Esophagus muscularis mucosa (tissue), 4 donors: ENCODE measurements at regions not wholly inside any gene's neighbourhood (a gene's known extent, or its start where the extent isn't known, plus 50 kb on each side); places are given as distances from the start of the nearest gene placed in this dataset.
"Not testable (repeated sequence)": the region's sequence is repeated elsewhere in the genome, so short reads cannot be mapped to it uniquely, and the experiment has no call there.

Source experiments
- DNase-seq: peaks from one replicate; pipeline ENCODE4 v3.0.0-alpha.2; 2017; ENCODE audit errors: extremely low spot score
- H3K27ac ChIP-seq, 4 donors: fragments of 200-600 bp; sonication (generic); replicated peaks in 1 of 4; 1 replicate in 3 of 4; 2 replicates in 1 of 4; pipeline ENCODE4 v1.5.1; 2016 to 2019; ENCODE audit warnings: mild to moderate bottlenecking in 1 of 4
- H3K27me3 ChIP-seq, 4 donors: fragments of 200-600 bp; sonication (generic); one replicate each; pipeline versions ENCODE4 v1.5.1 to v1.6.0; 2016 to 2019
- H3K36me3 ChIP-seq, 4 donors: fragments of 200-600 bp; sonication (generic); one replicate each; pipeline ENCODE4 v1.5.1; 2016 to 2019
- H3K4me1 ChIP-seq, 4 donors: fragments of 200-600 bp; sonication (generic); one replicate each; pipeline ENCODE4 v1.5.1; 2016 to 2019
- H3K4me3 ChIP-seq, 4 donors: fragments of 200-600 bp; sonication (generic); 1 replicate in 2 of 4; 2 replicates in 2 of 4; pipeline ENCODE4 v1.5.1; 2016 to 2019; ENCODE audit warnings: mild to moderate bottlenecking in 4 of 4, moderate library complexity in 1 of 4
- H3K9me3 ChIP-seq, 4 donors: fragments of 200-600 bp; sonication (generic); 1 replicate in 3 of 4; 2 replicates in 1 of 4; pipeline ENCODE4 v1.5.1; 2016 to 2019
- CTCF ChIP-seq, 3 experiments: fragments of 200-600 bp in 2 of 3; fragments of 450-650 bp in 1 of 3; sonication (generic) in 2 of 3; IDR thresholded peaks; one replicate each; pipeline ENCODE4 v1.5.1; 2017 to 2019; ENCODE audit warnings: antibody characterized with exemption in 3 of 3, mild to moderate bottlenecking in 2 of 3, moderate library complexity in 1 of 3
- EP300 ChIP-seq: sonication (generic); formaldehyde crosslinking; IDR thresholded peaks from one replicate; pipeline ENCODE4 v1.6.1; 2017; ENCODE audit warnings: antibody characterized with exemption
- POLR2A ChIP-seq: fragments of 450-650 bp; IDR thresholded peaks from one replicate; pipeline ENCODE4 v1.6.1; 2017; ENCODE audit warnings: antibody characterized with exemption, moderate library complexity, mild to moderate bottlenecking, low read depth
- POLR2AphosphoS5 ChIP-seq, 2 donors: sonication (generic); formaldehyde crosslinking; IDR thresholded peaks; one replicate each; pipeline ENCODE4 v1.6.1; 2017; ENCODE audit warnings: antibody characterized with exemption in 2 of 2
- WGBS: methylation state at CpG from one replicate; pipeline ENCODE4 v1.1.5; 2018; 5-methylcytosine and 5-hydroxymethylcytosine counted together
- intact Hi-C: fragments of 100-400 bp; cut with DNase I; formaldehyde crosslinking; loops from one replicate; pipeline ENCODE4 v1.15.1; 2023

- 76% methylated on average over 9 of the region's 9 CpGs for WGBS
- peaks cover 0 to 19% (median 12%) of the 10 kb centered on the region in 4 donors for H3K9me3 ChIP-seq
- H3K27ac ChIP-seq, H3K4me1 ChIP-seq, intact Hi-C loops, H3K4me3 ChIP-seq, H3K36me3 ChIP-seq, H3K27me3 ChIP-seq, DNase-seq: not testable (repeated sequence)
These were observed 54.0 kb downstream of the CYP26A1 start for GRCh38 chr10:93127642-93128215.

GRCh38 chr10:93131986-93132385 lies 58.3 kb downstream of the CYP26A1 start:
- Histone ChIP-seq H3K27me3 (no peaks in the 10 kb centered on the region), H3K4me1 (no peaks in the 10 kb centered on the region), H3K4me3 (no peak overlapping the region), H3K9me3 (peaks cover 0 to 8% (median 6%) of the 10 kb centered on the region in 4 donors), H3K27ac (no peak overlapping the region), H3K36me3 (no peaks in the 10 kb centered on the region)
- DNase-seq = no peak
- 56% methylated on average over 6 of the region's 6 CpGs for WGBS
- intact Hi-C loops = no loop called here
- TF ChIP-seq EP300 (no peak), CTCF (IDR thresholded peaks at IDR 0.05) (no peak), POLR2AphosphoS5 (IDR thresholded peaks at IDR 0.05) (no peak), POLR2A (no peak)

- 85% methylated on average over 11 of the region's 11 CpGs for WGBS
- no peak for DNase-seq
- Histone ChIP-seq H3K9me3 (no peaks in the 10 kb centered on the region), H3K27me3 (no peaks in the 10 kb centered on the region), H3K36me3 (no peaks in the 10 kb centered on the region), H3K4me1 (no peaks in the 10 kb centered on the region), H3K4me3 (no peak overlapping the region), H3K27ac (no peak overlapping the region)
- no peak for TF ChIP-seq CTCF (IDR thresholded peaks at IDR 0.05)
- TF ChIP-seq POLR2A = no peak
- no peak for TF ChIP-seq POLR2AphosphoS5 (IDR thresholded peaks at IDR 0.05)
- no peak for TF ChIP-seq EP300
- intact Hi-C loops = no loop called here
These were observed 64.6 kb downstream of the CYP26A1 start for GRCh38 chr10:93138113-93138870.

GRCh38 chr10:93139059-93139655 lies 65.5 kb downstream of the CYP26A1 start:
- Histone ChIP-seq H3K4me3 (no peak overlapping the region), H3K4me1 (no peaks in the 10 kb centered on the region), H3K27ac (no peak overlapping the region), H3K9me3 (no peaks in the 10 kb centered on the region), H3K27me3 (no peaks in the 10 kb centered on the region), H3K36me3 (no peaks in the 10 kb centered on the region)
- intact Hi-C loops = no loop called here
- TF ChIP-seq CTCF (IDR thresholded peaks at IDR 0.05) (no peak), POLR2A (no peak), EP300 (no peak), POLR2AphosphoS5 (IDR thresholded peaks at IDR 0.05) (no peak)
- no peak for DNase-seq
- WGBS = 80% methylated on average over 5 of the region's 5 CpGs

GRCh38 chr10:93142534-93142933 lies 68.8 kb downstream of the CYP26A1 start:
- H3K27ac ChIP-seq = no peak overlapping the region
- no peaks in the 10 kb centered on the region for H3K36me3 ChIP-seq
- H3K4me3 ChIP-seq = no peak overlapping the region
- H3K27me3 ChIP-seq = no peaks in the 10 kb centered on the region
- H3K4me1 ChIP-seq = peaks cover 0 to 9% (median 4%) of the 10 kb centered on the region in 4 donors
- WGBS = 91% methylated on average over 3 of the region's 3 CpGs
- no peak for DNase-seq
- intact Hi-C loops = no loop called here
- H3K9me3 ChIP-seq = no peaks in the 10 kb centered on the region
- TF ChIP-seq CTCF (IDR thresholded peaks at IDR 0.05) = no peak
